ENCODE measurements at regions not wholly inside any gene's neighbourhood (a gene's known extent, or its start where the extent isn't known, plus 50 kb on each side); places are given as distances from the start of the nearest gene placed in this dataset.
"Not testable (repeated sequence)": the region's sequence is repeated elsewhere in the genome, so short reads cannot be mapped to it uniquely, and the experiment has no call there.

GRCh38 chr4:52409766-52410165 is 249.3 kb downstream of the USP46 start:
- TF ChIP-seq USF2 (IDR thresholded peaks at IDR 0.05; ENCODE audit: low read length); TAF1 (IDR thresholded peaks at IDR 0.05; ENCODE audit: low read depth, low read length); CTCF (IDR thresholded peaks at IDR 0.05; ENCODE audit: control extremely low read depth in 1 of 3, insufficient read depth in 1 of 3, low read depth in 1 of 3, low read length in 3 of 3); YY1 (IDR thresholded peaks at IDR 0.05; ENCODE audit: low read depth, low read length); MAX (IDR thresholded peaks at IDR 0.05); RNF2 (IDR thresholded peaks at IDR 0.05; ENCODE audit: borderline replicate concordance, low read depth, low read length, missing control alignments, poor library complexity, severe bottlenecking); EP300 (IDR thresholded peaks at IDR 0.05; ENCODE audit: borderline replicate concordance in 1 of 2, low read depth in 2 of 2, low read length in 2 of 2); GABPA (IDR thresholded peaks at IDR 0.05; ENCODE audit: borderline replicate concordance, insufficient read depth, low read length); BRCA1 (IDR thresholded peaks at IDR 0.05; ENCODE audit: low read depth, low read length); KDM1A (IDR thresholded peaks at IDR 0.05; ENCODE audit: borderline replicate concordance, low read length); SIX5 (IDR thresholded peaks at IDR 0.05; ENCODE audit: low read depth, low read length): not testable (repeated sequence)

Measured in H1 (cell line).